IMR-90 (cell line): ENCODE measurements at regions not wholly inside any gene's neighbourhood (a gene's known extent, or its start where the extent isn't known, plus 50 kb on each side); places are given as distances from the start of the nearest gene placed in this dataset.
A peak's percentile ranks its signal among the peaks of the same experiment; 100 is the strongest.

Source experiments
- ATAC-seq: fragments of 200-7000 bp; cut with Tn5 transposase; 2 replicates; pipeline ENCODE4 v1.9.1; 2020; ENCODE audit warnings: low read depth, mild to moderate bottlenecking, moderate library complexity
- BruUV-seq: library from RNA; stranded (reverse); fragments of 400-500 nt; replicated peaks from 2 replicates; lab custom pipeline; 2021; lab: Mats Ljungman, UMichigan
- CTCF ChIA-PET: fragments of 300-600 bp; formaldehyde crosslinking; extraction: SDS; loops from one replicate; lab custom pipeline; 2021; ENCODE audit warnings: antibody characterized with exemption; lab: Yijun Ruan, JAX
- POLR2A ChIA-PET: fragments of 300-600 bp; sonication (Branson Sonifier 250); formaldehyde crosslinking; loops from one replicate; lab custom pipeline; 2022; ENCODE audit warnings: antibody characterized with exemption; ENCODE audit not compliant: unreplicated experiment; lab: Charles Lee
- DNase-seq: peaks from one replicate; pipeline ENCODE4 v3.0.0; 2013
- H2AFZ ChIP-seq: replicated peaks from 2 replicates; pipeline ENCODE3; 2013; ENCODE audit warnings: low read length, mild to moderate bottlenecking; ENCODE audit not compliant: poor library complexity
- H2AK5ac ChIP-seq: 2 replicates; pipeline ENCODE4 v1.6.1; 2013; ENCODE audit warnings: low read depth, low read length, inconsistent platforms
- H2AK9ac ChIP-seq: replicated peaks from 2 replicates; pipeline ENCODE3; 2013; ENCODE audit warnings: mild to moderate bottlenecking, low read depth, low read length, moderate library complexity; ENCODE audit not compliant: poor library complexity
- H2BK120ac ChIP-seq: 2 replicates; pipeline ENCODE4 v1.6.1; 2013; ENCODE audit warnings: low read depth, low read length, inconsistent platforms
- H2BK15ac ChIP-seq: 3 replicates; pipeline ENCODE4 v1.6.1; 2013; ENCODE audit warnings: low read depth, low read length, inconsistent platforms
- H2BK20ac ChIP-seq: 2 replicates; pipeline ENCODE4 v1.6.1; 2013; ENCODE audit warnings: low read depth, mild to moderate bottlenecking, inconsistent platforms, low read length, moderate library complexity
- H2BK5ac ChIP-seq: 2 replicates; pipeline ENCODE4 v1.6.1; 2013; ENCODE audit warnings: mild to moderate bottlenecking, low read depth, low read length, inconsistent platforms; ENCODE audit not compliant: poor library complexity, severe bottlenecking
- H3K14ac ChIP-seq: replicated peaks from 2 replicates; pipeline ENCODE4 v1.6.1; 2013; ENCODE audit warnings: low read depth, low read length, inconsistent platforms
- H3K18ac ChIP-seq: 2 replicates; pipeline ENCODE4 v1.6.1; 2013; ENCODE audit warnings: low read depth, low read length, control low read depth
- H3K23ac ChIP-seq: 2 replicates; pipeline ENCODE4 v1.6.1; 2013; ENCODE audit warnings: low read depth, low read length, inconsistent platforms
- H3K27ac ChIP-seq: 2 replicates; pipeline ENCODE4 v1.5.1; 2013; ENCODE audit warnings: mild to moderate bottlenecking, control low read depth, low read length; ENCODE audit not compliant: insufficient read depth
- H3K27me3 ChIP-seq: 2 replicates; pipeline ENCODE4 v1.6.1; 2013; ENCODE audit warnings: low read length; ENCODE audit not compliant: control insufficient read depth, insufficient read depth
- H3K36me3 ChIP-seq: 2 replicates; pipeline ENCODE4 v1.6.1; 2013; ENCODE audit warnings: low read length, mixed read lengths; ENCODE audit not compliant: control insufficient read depth, insufficient read depth
- H3K4ac ChIP-seq: 2 replicates; pipeline ENCODE4 v1.6.1; 2013; ENCODE audit warnings: low read depth, low read length, inconsistent platforms
- H3K4me1 ChIP-seq: 2 replicates; pipeline ENCODE4 v1.6.1; 2013; ENCODE audit warnings: low read length, mixed read lengths; ENCODE audit not compliant: control insufficient read depth, insufficient read depth
- H3K4me2 ChIP-seq: 2 replicates; pipeline ENCODE4 v1.6.1; 2013; ENCODE audit warnings: low read depth, mild to moderate bottlenecking, control low read depth, low read length, moderate library complexity
- H3K4me3 ChIP-seq: 2 replicates; pipeline ENCODE4 v1.5.1; 2013; ENCODE audit warnings: low read depth, mild to moderate bottlenecking, control low read depth, low read length, moderate library complexity; ENCODE audit not compliant: insufficient read depth
- H3K56ac ChIP-seq: 2 replicates; pipeline ENCODE4 v1.6.1; 2013; ENCODE audit warnings: low read length, inconsistent platforms; ENCODE audit not compliant: insufficient read depth; ENCODE audit errors: extremely low read depth
- H3K79me1 ChIP-seq, 2 experiments: 2 replicates each; pipeline ENCODE4 v1.6.1; 2013; ENCODE audit warnings: low read length in 2 of 2, inconsistent platforms in 1 of 2, low read depth in 1 of 2
- H3K9ac ChIP-seq: 2 replicates; pipeline ENCODE4 v1.6.1; 2013; ENCODE audit warnings: low read depth, low read length, control low read depth
- H3K9me1 ChIP-seq: 2 replicates; pipeline ENCODE4 v1.6.1; 2013; ENCODE audit warnings: low read length, inconsistent platforms; ENCODE audit not compliant: insufficient read depth
- H3K9me3 ChIP-seq: 2 replicates; pipeline ENCODE4 v1.6.1; 2013; ENCODE audit warnings: low read length; ENCODE audit not compliant: control insufficient read depth, insufficient read depth
- H4K20me1 ChIP-seq: 2 replicates; pipeline ENCODE4 v1.6.1; 2013; ENCODE audit warnings: low read length, inconsistent platforms; ENCODE audit not compliant: insufficient read depth
- H4K5ac ChIP-seq: 2 replicates; pipeline ENCODE4 v1.6.1; 2013; ENCODE audit warnings: mild to moderate bottlenecking, low read depth, low read length, control low read depth
- H4K8ac ChIP-seq, 2 experiments: 2 replicates each; pipeline ENCODE4 v1.6.1; 2013; ENCODE audit warnings: low read depth in 2 of 2, low read length in 2 of 2, control low read depth in 1 of 2, inconsistent platforms in 1 of 2
- H4K91ac ChIP-seq: 2 replicates; pipeline ENCODE4 v1.6.1; 2013; ENCODE audit warnings: low read depth, low read length, inconsistent platforms; ENCODE audit not compliant: insufficient read depth
- NFE2L2 ChIP-seq: fragments of 150-350 bp; IDR thresholded peaks from 2 replicates; pipeline ENCODE4 v1.6.1; 2016; ENCODE audit warnings: low read depth, mild to moderate bottlenecking, low read length
- RFX5 ChIP-seq: IDR thresholded peaks from 2 replicates; pipeline ENCODE4 v1.8.0; 2012; ENCODE audit warnings: low read depth, mild to moderate bottlenecking, low read length, moderate library complexity
- SMC3 ChIP-seq: fragments of 150-350 bp; IDR thresholded peaks from 2 replicates; pipeline ENCODE4 v1.6.1; 2016; ENCODE audit warnings: low read depth, mild to moderate bottlenecking, antibody characterized with exemption, low read length, moderate library complexity
- WGBS, 2 experiments: methylation state at CpG; one replicate each; pipeline versions ENCODE4 v1.1.5 to v1.1.7; 2013; ENCODE audit warnings: missing lambda C conversion rate in 2 of 2; ENCODE audit not compliant: insufficient read length in 1 of 2; ENCODE audit errors: extremely low coverage in 2 of 2; 5-methylcytosine and 5-hydroxymethylcytosine counted together
- dilution Hi-C: fragments of 300-500 bp; cut with HindIII; formaldehyde crosslinking; loops from one replicate; pipeline ENCODE4 v1.14.3; 2018; ENCODE audit warnings: low sequenced_read_pairs; ENCODE audit not compliant: unreplicated experiment
- in situ Hi-C: fragments of 300-500 bp; cut with MboI; formaldehyde crosslinking; loops from 3 replicates; pipeline ENCODE4 v1.14.3; 2019; ENCODE audit warnings: low sequenced_read_pairs, inconsistent platforms, mixed read lengths
- intact Hi-C: fragments of 100-400 bp; cut with micrococcal nuclease; formaldehyde crosslinking; loops from 2 replicates; pipeline ENCODE4 v1.10.0; 2022
- TF ChIP-seq, protein P1 (sequence below): fragments of 150-350 bp; IDR thresholded peaks from 2 replicates; pipeline ENCODE4 v1.6.1; 2016; ENCODE audit warnings: low read depth, mild to moderate bottlenecking, low read length, moderate library complexity, borderline replicate concordance

GRCh38 chr15:62938825-62939224 lies 103.7 kb upstream of the TPM1 start:
- Histone ChIP-seq H3K14ac (no peak overlapping the region), H3K9me1 (peaks cover 20% of the 10 kb centered on the region), H3K27me3 (no peaks in the 10 kb centered on the region), H2AFZ (no peak overlapping the region), H4K20me1 (no peaks in the 10 kb centered on the region; the same call in 1 of the 2 replicates), H4K91ac (no peak overlapping the region), H3K4me2 (no peak overlapping the region), H2BK15ac (peak overlapping the region; percentile 67; the same call in 2 of the 3 replicates), H2BK20ac (peak overlapping the region; percentile 29; the same call in 1 of the 2 replicates), H4K8ac (no peak overlapping the region), H3K9me3 (no peaks in the 10 kb centered on the region), H3K56ac (no peak overlapping the region), H2BK5ac (no peak overlapping the region), H3K23ac (no peak overlapping the region), H2BK120ac (no peak overlapping the region), H3K27ac (no peak overlapping the region), H2AK9ac (no peak overlapping the region), H3K36me3 (no peaks in the 10 kb centered on the region), H3K9ac (no peak overlapping the region), H3K4me1 (peaks cover 17% of the 10 kb centered on the region), H3K18ac (no peak overlapping the region), H4K5ac (no peak overlapping the region), H3K4ac (peak overlapping the region; percentile 10; the same call in 1 of the 2 replicates), H3K79me1 (peaks cover 2 to 13% of the 10 kb centered on the region in 2 experiments; a peak in 2 of 4 replicates), H2AK5ac (peak overlapping the region; percentile 30; the same call in 1 of the 2 replicates), H3K4me3 (no peak overlapping the region)
- POLR2A ChIA-PET = no interaction called here
- BruUV-seq = no TSS peak
- 100% methylated on average over 1 of the region's 3 CpGs; no CpG with 5 or more reads in 1 of the 2 experiments for WGBS, 2 experiments
- dilution Hi-C loops = no loop called here
- ATAC-seq (no peak), DNase-seq (no peak)
- CTCF ChIA-PET = interaction anchor here (0.7 kb wide), 1 partner anchor 38 kb away, joined by 3 read pairs; no protein-coding TSS in a partner anchor
- intact Hi-C loops = no loop called here
- in situ Hi-C loops = loop anchor here (5.0 kb wide), 1 partner anchor 48 kb away; no protein-coding TSS in a partner anchor
- TF ChIP-seq SMC3 (no peak), RFX5 (no peak), NFE2L2 (no peak)
- TF ChIP-seq, protein P1, sequence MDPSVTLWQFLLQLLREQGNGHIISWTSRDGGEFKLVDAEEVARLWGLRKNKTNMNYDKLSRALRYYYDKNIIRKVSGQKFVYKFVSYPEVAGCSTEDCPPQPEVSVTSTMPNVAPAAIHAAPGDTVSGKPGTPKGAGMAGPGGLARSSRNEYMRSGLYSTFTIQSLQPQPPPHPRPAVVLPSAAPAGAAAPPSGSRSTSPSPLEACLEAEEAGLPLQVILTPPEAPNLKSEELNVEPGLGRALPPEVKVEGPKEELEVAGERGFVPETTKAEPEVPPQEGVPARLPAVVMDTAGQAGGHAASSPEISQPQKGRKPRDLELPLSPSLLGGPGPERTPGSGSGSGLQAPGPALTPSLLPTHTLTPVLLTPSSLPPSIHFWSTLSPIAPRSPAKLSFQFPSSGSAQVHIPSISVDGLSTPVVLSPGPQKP = no peak
